WERI-Rb-1 (cell line): ENCODE measurements at regions not wholly inside any gene's neighbourhood (a gene's known extent, or its start where the extent isn't known, plus 50 kb on each side); places are given as distances from the start of the nearest gene placed in this dataset.

Source experiments
- DNase-seq: peaks from one replicate; pipeline ENCODE4 v3.0.0-alpha.2; 2020
- H3K27ac ChIP-seq: fragments of 250-450 bp; sonication (Bioruptor Pico); 2 replicates; pipeline ENCODE4 v1.5.1; 2020; ENCODE audit warnings: mild to moderate bottlenecking, moderate library complexity
- H3K27me3 ChIP-seq: fragments of 250-450 bp; sonication (Bioruptor Pico); 2 replicates; pipeline ENCODE4 v1.5.1; 2021; ENCODE audit warnings: mild to moderate bottlenecking, low read depth, moderate library complexity; ENCODE audit not compliant: insufficient read depth, severe bottlenecking
- H3K36me3 ChIP-seq: fragments of 250-450 bp; sonication (Bioruptor Pico); 2 replicates; pipeline ENCODE4 v1.5.1; 2020; ENCODE audit warnings: mild to moderate bottlenecking, moderate library complexity
- H3K4me3 ChIP-seq: 2 replicates; pipeline ENCODE4 v1.5.1; 2011; ENCODE audit warnings: low read depth, mild to moderate bottlenecking, control low read depth, low read length
- H3K9me3 ChIP-seq: fragments of 250-450 bp; sonication (Bioruptor Pico); 2 replicates; pipeline ENCODE4 v1.5.1; 2021; ENCODE audit warnings: mild to moderate bottlenecking, moderate library complexity; ENCODE audit not compliant: severe bottlenecking
- TF ChIP-seq, protein P1 (sequence below): IDR thresholded peaks from 2 replicates; pipeline ENCODE4 v1.5.1; 2011; ENCODE audit warnings: low read depth, mild to moderate bottlenecking, control low read depth, inconsistent platforms, low read length

- H3K27ac ChIP-seq: no peak overlapping the region
- no peak overlapping the region for H3K4me3 ChIP-seq
- H3K9me3 ChIP-seq: no peaks in the 10 kb centered on the region
- no peaks in the 10 kb centered on the region for H3K36me3 ChIP-seq
- H3K27me3 ChIP-seq: no peaks in the 10 kb centered on the region
- DNase-seq: no peak
- TF ChIP-seq, protein P1, sequence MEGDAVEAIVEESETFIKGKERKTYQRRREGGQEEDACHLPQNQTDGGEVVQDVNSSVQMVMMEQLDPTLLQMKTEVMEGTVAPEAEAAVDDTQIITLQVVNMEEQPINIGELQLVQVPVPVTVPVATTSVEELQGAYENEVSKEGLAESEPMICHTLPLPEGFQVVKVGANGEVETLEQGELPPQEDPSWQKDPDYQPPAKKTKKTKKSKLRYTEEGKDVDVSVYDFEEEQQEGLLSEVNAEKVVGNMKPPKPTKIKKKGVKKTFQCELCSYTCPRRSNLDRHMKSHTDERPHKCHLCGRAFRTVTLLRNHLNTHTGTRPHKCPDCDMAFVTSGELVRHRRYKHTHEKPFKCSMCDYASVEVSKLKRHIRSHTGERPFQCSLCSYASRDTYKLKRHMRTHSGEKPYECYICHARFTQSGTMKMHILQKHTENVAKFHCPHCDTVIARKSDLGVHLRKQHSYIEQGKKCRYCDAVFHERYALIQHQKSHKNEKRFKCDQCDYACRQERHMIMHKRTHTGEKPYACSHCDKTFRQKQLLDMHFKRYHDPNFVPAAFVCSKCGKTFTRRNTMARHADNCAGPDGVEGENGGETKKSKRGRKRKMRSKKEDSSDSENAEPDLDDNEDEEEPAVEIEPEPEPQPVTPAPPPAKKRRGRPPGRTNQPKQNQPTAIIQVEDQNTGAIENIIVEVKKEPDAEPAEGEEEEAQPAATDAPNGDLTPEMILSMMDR: no peak
Observed at GRCh38 chr1:177351361-177352108, 180.8 kb downstream of the BRINP2 start.

DNA sequence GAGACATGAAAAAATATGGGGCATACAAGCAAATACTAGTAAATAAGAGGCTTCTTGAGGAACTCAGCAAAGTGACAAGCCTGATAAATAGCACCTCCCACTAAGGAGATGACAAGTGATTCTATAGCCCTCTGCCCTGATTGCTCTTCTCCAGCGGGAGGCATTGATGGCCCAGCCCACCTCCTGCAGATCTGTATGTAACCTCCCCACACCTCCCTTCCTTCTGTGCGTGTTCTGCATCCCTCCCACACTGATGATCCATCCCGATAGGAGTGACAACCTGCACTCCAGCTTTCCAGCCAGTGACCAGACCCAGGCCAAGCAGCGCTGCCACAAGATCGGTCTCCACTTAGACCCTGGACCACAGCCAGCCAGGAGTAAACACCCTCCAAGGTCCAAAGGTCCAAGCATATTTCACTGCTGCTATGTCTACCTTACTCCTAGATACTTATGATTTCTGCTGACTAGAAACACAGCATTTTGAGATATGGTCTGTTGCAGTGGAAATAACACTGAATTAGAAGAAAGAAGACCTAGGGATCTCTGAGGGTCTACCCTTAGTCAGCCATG is 176.1 kb downstream of the BRINP2 start:
- Histone ChIP-seq H3K4me3 (no peak overlapping the region), H3K27me3 (no peaks in the 10 kb centered on the region), H3K9me3 (no peaks in the 10 kb centered on the region), H3K27ac (no peak overlapping the region), H3K36me3 (no peaks in the 10 kb centered on the region)
- TF ChIP-seq, protein P1: no peak
- no peak for DNase-seq

DNA sequence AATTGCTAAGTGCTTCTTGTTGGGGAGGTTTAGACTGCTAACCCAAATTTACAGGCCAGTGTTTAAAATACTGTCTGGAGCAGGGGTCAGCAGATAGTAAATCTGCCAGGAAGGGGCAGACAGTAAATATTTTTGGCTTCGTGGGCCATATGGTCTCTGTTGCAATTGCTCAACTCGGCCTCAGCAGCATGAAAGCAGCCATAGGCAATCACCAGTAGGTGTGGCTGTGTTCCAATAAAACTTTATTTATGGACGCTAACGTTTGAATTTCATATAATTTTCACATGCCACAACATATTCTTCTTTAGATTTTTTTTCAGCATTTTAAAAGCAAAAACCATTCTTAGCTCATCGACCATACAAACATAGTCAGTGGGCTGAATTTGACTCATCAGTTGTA is 172.7 kb downstream of the BRINP2 start:
- no peaks in the 10 kb centered on the region for H3K27me3 ChIP-seq
- DNase-seq: peak; percentile 19
- H3K9me3 ChIP-seq: no peaks in the 10 kb centered on the region
- H3K27ac ChIP-seq: no peak overlapping the region
- no peaks in the 10 kb centered on the region for H3K36me3 ChIP-seq
- TF ChIP-seq, protein P1: 0 out of 2 replicates have a peak, but pooled peaks have one; percentile 10
- H3K4me3 ChIP-seq: no peak overlapping the region

DNA sequence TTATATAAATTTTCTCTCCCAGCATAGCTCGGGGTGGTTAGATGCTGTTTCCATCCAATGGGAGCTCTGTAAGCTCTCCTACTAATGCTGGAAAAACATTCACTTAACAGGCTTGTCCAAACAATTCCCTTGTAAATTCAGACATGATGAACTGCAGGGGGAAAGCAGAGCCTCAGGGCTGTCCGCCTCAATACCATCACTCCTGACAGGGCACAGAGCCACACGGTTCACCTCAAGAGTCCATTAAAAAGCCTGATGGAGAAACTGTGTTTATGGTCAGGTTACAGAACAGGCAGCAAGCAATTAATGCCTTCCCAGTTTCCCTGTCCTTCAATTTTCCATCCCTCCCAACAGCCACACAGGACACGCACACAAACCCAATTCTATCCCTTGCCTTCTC is 171.0 kb downstream of the BRINP2 start:
- TF ChIP-seq, protein P1: no peak
- Histone ChIP-seq H3K27ac (no peak overlapping the region), H3K4me3 (no peak overlapping the region)

DNA sequence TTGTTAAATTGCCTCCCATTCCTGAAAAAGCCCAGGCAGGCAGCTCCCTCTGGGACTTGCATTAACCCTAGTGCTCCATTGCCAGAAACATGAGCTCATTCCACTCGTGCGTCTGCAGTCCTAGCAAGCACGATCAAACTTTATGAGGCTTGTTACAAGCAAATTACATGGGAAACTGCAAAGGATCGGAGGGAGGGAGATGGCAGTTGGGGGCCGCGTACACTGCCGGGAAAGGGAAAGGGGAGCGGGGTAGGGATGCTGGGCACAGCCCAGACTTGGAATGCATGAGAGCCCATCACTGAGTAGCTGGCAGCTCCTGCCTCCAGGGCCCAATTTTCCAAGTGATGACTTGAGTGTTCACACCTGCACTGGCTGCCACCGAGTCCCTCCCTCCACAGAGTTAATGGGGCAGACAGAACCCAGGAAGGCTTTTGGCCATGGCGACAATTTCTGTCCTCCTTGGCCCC is 169.9 kb downstream of the BRINP2 start:
- TF ChIP-seq, protein P1: no peak
- H3K9me3 ChIP-seq: no peaks in the 10 kb centered on the region
- no peaks in the 10 kb centered on the region for H3K36me3 ChIP-seq
- no peaks in the 10 kb centered on the region for H3K27me3 ChIP-seq
- no peak for DNase-seq
- H3K27ac ChIP-seq: no peak overlapping the region
- no peak overlapping the region for H3K4me3 ChIP-seq

More for the DNA sequence above, 171.0 kb downstream of the BRINP2 start:
- DNase-seq: no peak
- no peaks in the 10 kb centered on the region for H3K27me3 ChIP-seq
- no peaks in the 10 kb centered on the region for H3K36me3 ChIP-seq
- H3K9me3 ChIP-seq: no peaks in the 10 kb centered on the region

- H3K4me3 ChIP-seq: no peak overlapping the region
- no peaks in the 10 kb centered on the region for H3K27me3 ChIP-seq
- no peak overlapping the region for H3K27ac ChIP-seq
- H3K36me3 ChIP-seq: no peaks in the 10 kb centered on the region
- TF ChIP-seq, protein P1: no peak
- DNase-seq: peak; percentile 71
- H3K9me3 ChIP-seq: no peaks in the 10 kb centered on the region
Observed at GRCh38 chr1:177338376-177338775, 167.6 kb downstream of the BRINP2 start.
